ENCODE measurements at regions not wholly inside any gene's neighbourhood (a gene's known extent, or its start where the extent isn't known, plus 50 kb on each side); places are given as distances from the start of the nearest gene placed in this dataset.

DNA sequence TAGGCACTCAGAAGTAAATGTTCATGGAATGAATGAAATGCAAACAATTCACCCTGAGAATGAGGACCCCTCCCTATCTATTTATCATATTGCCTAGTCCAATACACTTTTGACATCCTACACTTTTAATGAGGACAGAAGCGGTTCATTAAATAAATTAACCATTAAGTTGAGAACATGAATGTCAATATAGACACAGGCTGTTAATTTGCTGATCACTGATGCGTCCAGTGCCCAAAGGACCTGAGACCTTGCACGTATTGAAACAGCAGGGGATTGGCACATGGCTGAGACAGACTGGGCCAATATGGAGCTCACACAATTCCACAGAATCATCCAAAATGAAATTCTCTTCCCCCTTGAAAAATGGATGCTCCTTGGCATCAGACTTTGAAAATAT, 430.0 kb downstream of the SLC4A3 start:
- Mint-ChIP-seq H3K36me3 (no peaks in the 10 kb centered on the region), H3K4me3 (no peak overlapping the region), H3K4me1 (no peaks in the 10 kb centered on the region), H3K9me3 (peaks cover 3% of the 10 kb centered on the region), H3K27me3 (no peaks in the 10 kb centered on the region), H3K27ac (no peak overlapping the region)
- ATAC-seq, result no peak

DNA sequence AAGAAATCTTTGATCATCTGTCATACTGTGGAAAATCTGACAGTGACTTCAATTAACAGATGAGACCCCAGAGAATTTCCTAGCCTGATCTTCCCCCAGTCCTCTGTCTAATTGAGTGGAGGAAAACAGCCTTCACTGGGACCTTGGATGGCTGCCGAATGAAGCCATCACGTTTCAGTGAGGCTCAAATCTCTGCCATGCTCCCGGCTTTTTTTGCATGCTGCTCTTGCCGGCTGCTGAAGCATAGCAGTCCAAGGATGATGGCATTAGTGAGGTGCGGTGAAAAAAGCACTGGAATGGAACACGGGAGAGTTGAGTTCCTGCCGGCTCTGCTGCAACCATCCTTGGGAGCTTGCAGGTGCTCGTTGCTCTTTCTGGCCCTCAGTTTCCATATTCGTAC, 430.5 kb downstream of the SLC4A3 start:
- H3K27ac Mint-ChIP-seq, result no peak overlapping the region
- H3K27me3 Mint-ChIP-seq, result no peaks in the 10 kb centered on the region
- no peak overlapping the region for H3K4me3 Mint-ChIP-seq
- H3K9me3 Mint-ChIP-seq, result peaks cover 3% of the 10 kb centered on the region
- no peaks in the 10 kb centered on the region for H3K4me1 Mint-ChIP-seq
- no peaks in the 10 kb centered on the region for H3K36me3 Mint-ChIP-seq
- ATAC-seq, result no peak

DNA sequence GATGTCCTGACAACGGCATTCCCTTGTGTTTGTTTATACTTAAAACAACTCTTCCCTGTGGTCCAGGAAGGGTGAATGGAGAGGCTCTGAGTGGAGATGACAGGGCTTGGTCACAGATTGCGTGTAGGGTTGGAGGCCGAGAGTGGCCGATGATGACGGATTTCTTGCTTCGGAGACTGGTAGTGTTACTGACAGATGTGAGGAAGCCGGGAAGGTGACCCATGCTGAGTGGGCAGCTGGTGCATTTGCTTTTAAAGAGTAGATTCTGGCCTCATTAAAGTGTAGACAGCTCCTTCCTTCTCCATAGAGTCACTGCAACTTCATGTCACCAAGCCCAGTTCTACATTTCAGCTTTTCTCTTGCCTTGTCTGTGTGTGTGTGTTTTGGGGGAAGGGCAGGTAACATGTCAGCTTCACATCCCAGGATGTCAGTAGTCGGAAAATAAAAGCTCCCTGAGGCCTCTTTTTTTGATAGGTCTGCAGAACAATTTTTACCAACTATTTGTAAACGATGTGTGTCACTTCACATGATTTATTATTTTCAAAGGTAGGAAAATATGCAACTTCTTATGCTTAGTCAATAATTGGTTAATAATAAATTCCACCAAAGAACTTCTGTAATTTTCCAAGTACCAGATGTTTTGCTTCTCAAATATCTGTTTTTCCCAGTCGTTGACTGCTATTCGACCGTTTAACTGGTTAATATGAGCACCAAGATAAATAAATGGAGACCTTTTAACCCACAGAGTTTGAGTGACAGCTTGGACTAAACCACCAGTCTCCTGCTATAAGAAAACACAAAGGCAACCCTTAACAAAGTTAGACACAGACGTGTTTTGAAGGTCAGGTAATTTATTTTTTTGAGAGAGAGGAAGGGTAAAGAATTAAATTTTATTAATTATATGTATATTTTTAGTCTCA, 436.9 kb downstream of the SLC4A3 start:
- Mint-ChIP-seq H3K4me3 (no peak overlapping the region), H3K4me1 (no peaks in the 10 kb centered on the region), H3K36me3 (no peaks in the 10 kb centered on the region), H3K27me3 (no peaks in the 10 kb centered on the region), H3K27ac (no peak overlapping the region), H3K9me3 (no peaks in the 10 kb centered on the region)
- no peak for ATAC-seq

DNA sequence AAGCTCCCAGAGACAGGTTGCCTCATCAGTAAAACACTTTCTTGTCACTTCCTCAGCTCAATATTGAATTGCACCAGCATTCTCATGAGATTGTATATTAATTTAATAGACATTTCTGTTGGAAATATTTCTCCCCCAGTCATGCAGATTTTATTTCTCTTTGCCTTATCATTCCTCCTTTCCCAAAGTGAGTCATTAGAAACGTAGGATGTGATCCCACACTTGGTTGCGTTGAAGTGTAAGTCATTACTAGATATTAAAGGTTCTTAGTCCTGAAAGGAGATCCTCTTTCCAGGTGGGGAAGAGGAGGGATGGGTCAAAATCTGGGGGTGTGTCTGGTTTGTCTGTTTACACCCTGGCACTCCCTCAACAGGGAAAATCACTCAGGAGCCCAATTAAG, 438.2 kb downstream of the SLC4A3 start:
- Mint-ChIP-seq H3K4me1 (no peaks in the 10 kb centered on the region), H3K4me3 (no peak overlapping the region), H3K36me3 (no peaks in the 10 kb centered on the region), H3K27me3 (no peaks in the 10 kb centered on the region), H3K27ac (no peak overlapping the region), H3K9me3 (no peaks in the 10 kb centered on the region)
- ATAC-seq, result no peak

DNA sequence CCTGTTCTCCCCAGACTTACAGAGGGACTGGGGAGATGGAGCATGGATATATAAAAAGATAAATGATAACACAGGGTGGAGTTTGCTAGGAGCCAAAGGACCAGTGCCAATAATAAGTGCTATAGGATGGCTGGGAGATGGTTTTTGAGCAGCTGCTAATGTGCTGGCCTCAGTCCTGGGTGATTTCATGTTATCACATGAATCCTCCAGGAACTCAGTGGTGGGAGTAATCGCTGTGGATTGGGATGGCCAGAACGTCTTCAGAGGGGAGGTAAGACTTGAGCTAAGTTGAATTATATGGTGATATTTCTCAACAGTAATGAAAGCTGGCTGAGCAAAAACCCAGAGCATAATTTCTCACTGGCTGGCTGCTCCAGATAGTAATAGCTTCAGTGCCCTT, 441.4 kb downstream of the SLC4A3 start:
- ATAC-seq, result no peak
- Mint-ChIP-seq H3K27me3 (no peaks in the 10 kb centered on the region), H3K4me1 (no peaks in the 10 kb centered on the region), H3K36me3 (no peaks in the 10 kb centered on the region), H3K9me3 (no peaks in the 10 kb centered on the region), H3K27ac (no peak overlapping the region), H3K4me3 (no peak overlapping the region)

DNA sequence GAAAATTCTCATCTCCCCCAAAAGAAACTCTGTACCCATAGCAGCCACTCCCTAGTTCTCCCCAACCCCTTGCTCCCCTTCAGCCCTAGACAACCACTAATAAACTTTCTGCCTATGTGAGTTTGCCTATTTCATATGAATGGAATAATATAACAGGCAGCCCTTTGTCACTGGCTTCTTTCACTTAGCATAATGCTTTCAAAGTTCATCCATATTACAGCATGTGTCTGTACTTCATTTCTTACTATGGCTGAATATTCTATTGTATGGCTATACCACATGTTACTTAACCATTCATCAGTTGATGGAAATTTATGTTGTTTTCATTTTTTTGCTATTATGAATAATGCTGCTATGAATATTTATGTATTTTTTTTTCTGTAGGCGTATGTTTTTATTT, 442.9 kb downstream of the SLC4A3 start:
- Mint-ChIP-seq H3K27me3 (no peaks in the 10 kb centered on the region), H3K9me3 (no peaks in the 10 kb centered on the region), H3K27ac (no peak overlapping the region), H3K4me3 (no peak overlapping the region), H3K36me3 (no peaks in the 10 kb centered on the region), H3K4me1 (no peaks in the 10 kb centered on the region)
- no peak for ATAC-seq

DNA sequence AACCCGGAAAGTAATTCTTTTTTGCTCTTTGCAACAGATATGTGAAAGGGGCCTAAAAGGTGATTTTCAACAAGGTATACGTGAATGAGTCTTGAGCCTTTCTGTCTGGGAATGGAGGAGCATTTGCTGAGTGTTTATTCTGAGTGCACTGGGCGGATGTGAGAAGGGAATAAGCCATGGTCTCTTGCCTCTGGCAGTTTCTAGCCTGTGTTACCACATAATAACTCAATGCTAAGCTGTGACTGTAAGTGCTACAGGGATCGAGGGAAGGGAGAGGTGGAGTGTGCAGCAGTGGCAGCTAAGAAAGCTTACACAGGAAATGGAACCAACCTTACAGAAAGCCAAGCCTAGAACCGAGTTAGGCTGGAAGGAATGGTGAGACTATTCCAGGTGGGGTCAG, 444.3 kb downstream of the SLC4A3 start:
- ATAC-seq, result no peak
- no peaks in the 10 kb centered on the region for H3K9me3 Mint-ChIP-seq
- H3K4me3 Mint-ChIP-seq, result no peak overlapping the region
- H3K27ac Mint-ChIP-seq, result no peak overlapping the region
- H3K4me1 Mint-ChIP-seq, result no peaks in the 10 kb centered on the region
- no peaks in the 10 kb centered on the region for H3K36me3 Mint-ChIP-seq
- H3K27me3 Mint-ChIP-seq, result no peaks in the 10 kb centered on the region

DNA sequence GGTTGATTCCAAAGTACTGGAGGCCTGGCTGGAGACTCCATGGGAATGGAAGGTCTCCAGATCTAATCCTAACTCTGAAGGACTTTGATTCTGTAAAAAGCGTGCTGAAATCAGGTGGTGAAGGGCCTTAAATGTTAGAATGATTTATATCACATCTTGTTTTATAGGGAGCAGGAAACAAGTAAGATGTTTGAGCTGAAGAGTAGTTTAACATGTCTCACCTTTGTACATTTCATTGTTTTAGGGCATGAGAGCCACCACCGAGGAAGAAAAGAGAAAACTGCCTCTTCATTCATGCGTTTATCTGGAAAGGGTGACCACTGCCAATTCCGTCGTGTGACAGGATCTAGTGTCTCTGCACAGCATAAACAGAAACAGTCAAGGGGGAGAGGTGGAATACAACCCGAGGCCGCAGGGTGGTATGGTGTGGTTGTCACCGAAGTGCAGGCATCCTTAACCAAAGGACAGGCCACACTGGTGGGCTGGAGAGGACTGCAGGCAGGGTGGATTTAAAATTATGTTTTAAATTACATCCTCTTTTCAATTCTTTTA, 445.3 kb downstream of the SLC4A3 start:
- no peaks in the 10 kb centered on the region for H3K4me1 Mint-ChIP-seq
- ATAC-seq, result no peak
- no peak overlapping the region for H3K27ac Mint-ChIP-seq
- no peaks in the 10 kb centered on the region for H3K27me3 Mint-ChIP-seq
- H3K4me3 Mint-ChIP-seq, result no peak overlapping the region
- H3K9me3 Mint-ChIP-seq, result no peaks in the 10 kb centered on the region
- H3K36me3 Mint-ChIP-seq, result no peaks in the 10 kb centered on the region

DNA sequence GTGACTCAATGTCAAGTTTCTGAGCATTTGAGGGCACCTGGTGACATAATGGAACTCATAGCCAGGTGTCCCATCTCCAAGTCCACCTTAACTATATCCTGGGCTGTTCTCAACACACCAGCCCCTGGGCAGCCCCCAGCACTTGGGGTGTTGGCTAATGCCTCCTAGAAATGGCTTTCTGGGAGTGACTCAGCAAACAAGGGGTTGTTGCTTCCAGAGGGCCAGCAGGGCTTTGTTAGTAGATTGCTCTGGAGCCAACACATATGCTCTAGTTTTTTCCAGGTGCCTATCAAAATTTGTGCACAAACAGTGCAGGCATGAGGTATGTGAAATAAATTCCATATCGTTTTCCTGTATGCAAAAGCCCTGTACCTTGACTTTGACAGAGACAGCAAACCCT, 448.4 kb downstream of the SLC4A3 start:
- Mint-ChIP-seq H3K36me3 (no peaks in the 10 kb centered on the region), H3K9me3 (no peaks in the 10 kb centered on the region), H3K4me3 (no peak overlapping the region), H3K27me3 (no peaks in the 10 kb centered on the region), H3K4me1 (no peaks in the 10 kb centered on the region), H3K27ac (no peak overlapping the region)
- ATAC-seq, result no peak

DNA sequence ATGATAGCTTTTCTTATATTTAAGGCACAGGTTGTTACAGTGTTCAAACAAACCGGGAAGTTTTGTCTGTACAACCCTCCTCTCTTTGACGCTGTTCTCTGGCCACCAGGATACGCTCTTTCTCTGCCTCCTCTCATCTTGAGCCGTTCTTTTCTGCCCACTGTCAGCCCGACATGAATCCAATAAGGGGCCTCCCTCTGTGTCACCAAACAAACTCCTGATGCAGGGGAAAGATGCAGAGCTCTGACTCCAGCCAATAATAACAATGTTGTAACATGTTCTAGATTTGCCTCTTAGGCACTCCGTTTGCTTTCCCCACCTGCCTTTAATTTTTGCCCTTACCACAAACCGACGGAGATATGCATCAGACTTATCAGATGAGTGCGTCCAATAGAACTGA, 449.3 kb downstream of the SLC4A3 start:
- Mint-ChIP-seq H3K9me3 (no peaks in the 10 kb centered on the region), H3K36me3 (no peaks in the 10 kb centered on the region), H3K27me3 (no peaks in the 10 kb centered on the region), H3K4me3 (no peak overlapping the region), H3K4me1 (no peaks in the 10 kb centered on the region), H3K27ac (no peak overlapping the region)
- ATAC-seq, result no peak

DNA sequence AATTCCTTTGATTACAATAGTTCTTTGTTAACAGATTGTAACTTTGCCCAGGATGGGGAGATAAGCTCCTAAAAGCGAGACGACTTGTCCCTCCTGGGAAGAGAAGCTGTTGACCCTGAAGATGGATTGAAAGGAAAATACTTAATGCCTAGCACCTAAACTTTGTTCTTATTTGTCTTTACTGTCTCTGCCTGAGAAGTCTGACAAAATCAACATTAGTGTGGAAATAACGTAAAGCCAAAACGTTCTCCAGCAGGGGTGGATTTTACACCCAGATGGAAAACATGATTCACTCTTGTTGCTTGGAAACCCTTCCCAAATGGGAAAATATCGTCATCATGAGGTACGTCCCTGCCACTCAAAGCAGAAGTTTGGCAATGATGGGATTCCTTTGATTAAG, 450.1 kb downstream of the SLC4A3 start:
- Mint-ChIP-seq H3K4me3 (no peak overlapping the region), H3K27me3 (no peaks in the 10 kb centered on the region), H3K4me1 (no peaks in the 10 kb centered on the region), H3K9me3 (no peaks in the 10 kb centered on the region), H3K36me3 (no peaks in the 10 kb centered on the region), H3K27ac (no peak overlapping the region)
- ATAC-seq, result no peak

DNA sequence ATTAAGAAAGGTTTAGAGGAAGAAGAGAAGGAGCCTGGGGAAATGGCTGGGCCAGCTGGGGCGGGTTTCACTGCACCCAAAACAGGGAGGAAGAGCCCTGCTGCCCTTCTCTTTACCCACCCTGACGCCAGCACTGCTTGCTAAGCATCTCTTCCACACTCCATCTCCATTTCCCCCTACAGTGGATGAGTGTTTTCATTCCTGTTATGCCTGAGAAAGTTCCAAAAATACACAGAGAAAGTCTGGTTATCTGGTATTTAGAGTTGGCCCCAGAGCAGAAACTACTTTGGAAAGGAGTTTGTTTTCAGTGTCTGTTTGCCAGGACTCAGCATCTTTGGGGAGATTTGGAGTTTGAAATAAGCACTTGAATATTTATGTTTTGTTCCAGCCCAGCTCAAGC, 451.0 kb downstream of the SLC4A3 start:
- Mint-ChIP-seq H3K9me3 (no peaks in the 10 kb centered on the region), H3K4me1 (no peaks in the 10 kb centered on the region), H3K36me3 (no peaks in the 10 kb centered on the region), H3K4me3 (no peak overlapping the region), H3K27ac (no peak overlapping the region), H3K27me3 (no peaks in the 10 kb centered on the region)
- no peak for ATAC-seq

DNA sequence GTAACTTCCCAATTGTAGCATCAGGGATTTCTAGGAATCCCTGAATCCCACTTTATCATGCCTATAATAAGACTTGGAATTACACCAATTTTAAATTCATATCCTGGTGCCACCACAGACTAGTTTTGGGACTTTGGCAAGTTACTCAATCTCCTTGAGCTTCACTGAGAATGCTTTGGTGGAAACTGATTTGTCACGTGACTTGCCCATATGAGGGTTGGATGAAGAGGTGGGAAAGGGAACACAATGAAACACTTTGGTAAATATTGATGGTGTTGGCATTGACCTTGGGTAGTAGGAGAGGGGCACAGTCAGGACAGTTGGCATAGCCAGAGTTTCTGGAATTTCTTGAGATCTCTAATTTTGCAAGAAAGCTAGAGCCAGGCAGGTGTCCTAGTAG, 452.2 kb downstream of the SLC4A3 start:
- Mint-ChIP-seq H3K36me3 (no peaks in the 10 kb centered on the region), H3K4me3 (no peak overlapping the region), H3K9me3 (no peaks in the 10 kb centered on the region), H3K27me3 (no peaks in the 10 kb centered on the region), H3K27ac (no peak overlapping the region), H3K4me1 (no peaks in the 10 kb centered on the region)
- no peak for ATAC-seq

DNA sequence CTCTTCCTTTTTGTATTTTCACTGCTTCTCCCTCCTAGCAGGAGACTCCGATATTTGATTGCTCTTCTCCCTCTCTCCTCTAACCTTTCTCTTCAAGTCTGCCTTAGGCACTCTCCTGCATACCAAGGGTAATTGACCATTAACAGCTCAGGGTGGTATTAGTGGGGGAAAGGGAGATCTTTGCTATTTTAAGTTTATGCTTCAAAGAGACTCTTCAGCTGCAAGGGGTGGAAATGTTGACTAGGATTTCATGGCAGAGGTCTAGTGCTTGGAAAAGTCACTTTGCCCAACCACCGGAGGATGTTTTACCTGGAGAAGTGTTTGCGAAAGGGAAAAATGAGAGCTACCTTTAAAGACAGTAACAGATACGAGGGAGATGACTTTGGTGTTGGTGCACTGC, 453.7 kb downstream of the SLC4A3 start:
- Mint-ChIP-seq H3K27me3 (no peaks in the 10 kb centered on the region), H3K9me3 (no peaks in the 10 kb centered on the region), H3K4me3 (no peak overlapping the region), H3K4me1 (no peaks in the 10 kb centered on the region), H3K27ac (no peak overlapping the region), H3K36me3 (no peaks in the 10 kb centered on the region)
- no peak for ATAC-seq

DNA sequence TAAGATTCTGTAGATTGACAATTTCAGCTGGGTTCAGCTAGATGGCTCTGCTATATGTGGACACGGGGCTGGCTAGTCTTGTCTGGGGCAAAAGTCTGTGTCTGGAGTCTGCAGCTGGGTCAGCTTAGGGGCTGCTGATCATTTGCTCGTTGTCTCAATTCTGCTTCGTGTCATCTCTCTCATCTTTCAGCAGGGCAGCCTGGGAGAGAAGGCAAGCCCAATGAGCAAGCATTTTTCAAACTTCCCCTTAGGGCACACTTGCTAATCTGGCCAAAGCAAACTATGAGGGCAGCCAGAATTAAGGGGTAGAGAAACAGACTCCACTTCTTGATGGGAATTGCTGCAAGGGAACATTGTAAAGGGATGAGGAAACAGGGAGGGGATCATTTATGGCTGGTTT, 462.6 kb downstream of the SLC4A3 start:
- no peak overlapping the region for H3K27ac Mint-ChIP-seq
- H3K27me3 Mint-ChIP-seq, result no peaks in the 10 kb centered on the region
- no peak for ATAC-seq
- H3K9me3 Mint-ChIP-seq, result no peaks in the 10 kb centered on the region
- H3K4me1 Mint-ChIP-seq, result no peaks in the 10 kb centered on the region
- H3K36me3 Mint-ChIP-seq, result no peaks in the 10 kb centered on the region
- H3K4me3 Mint-ChIP-seq, result no peak overlapping the region

DNA sequence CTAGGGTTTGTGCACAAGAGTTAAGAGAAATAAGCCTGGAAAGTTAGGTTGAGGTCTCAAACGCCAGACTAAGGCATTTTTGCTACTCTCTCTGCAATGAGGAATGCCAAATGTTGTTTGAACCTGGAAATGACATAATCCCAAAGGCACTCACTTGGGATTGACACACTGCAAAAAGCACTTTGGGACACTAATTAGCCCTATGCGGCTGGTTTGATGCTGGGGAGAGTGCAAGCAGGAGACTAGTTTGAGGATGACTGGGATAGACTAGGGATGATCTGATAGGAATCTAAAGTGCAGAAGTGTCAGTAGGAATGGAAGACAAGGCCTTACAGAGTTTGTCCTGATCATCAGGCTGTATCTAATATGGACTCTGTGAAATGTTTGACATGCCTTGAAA, 469.0 kb downstream of the SLC4A3 start:
- ATAC-seq, result no peak
- H3K36me3 Mint-ChIP-seq, result no peaks in the 10 kb centered on the region
- no peaks in the 10 kb centered on the region for H3K4me1 Mint-ChIP-seq

More for the DNA sequence above, 469.0 kb downstream of the SLC4A3 start:
- no peak overlapping the region for H3K4me3 Mint-ChIP-seq
- H3K27ac Mint-ChIP-seq, result no peak overlapping the region
- H3K27me3 Mint-ChIP-seq, result no peaks in the 10 kb centered on the region
- peaks cover 2% of the 10 kb centered on the region for H3K9me3 Mint-ChIP-seq

Measured in stimulated activated memory B cell treated with anti-CD40 and anti-IgM and Interleukin-4, amounts not matched to agents 10 μg/mL and 1 μg/mL and 100 μg/mL, for 72 hours (primary cell).